Cardiac fibroblast (primary cell): ENCODE measurements at regions not wholly inside any gene's neighbourhood (a gene's known extent, or its start where the extent isn't known, plus 50 kb on each side); places are given as distances from the start of the nearest gene placed in this dataset.
"Not testable (repeated sequence)": the region's sequence is repeated elsewhere in the genome, so short reads cannot be mapped to it uniquely, and the experiment has no call there.

Experiments
- DNase-seq, 2 donors: peaks; one replicate each; pipeline versions ENCODE4 v3.0.0 to v3.0.0-alpha.2; 2010; ENCODE audit warnings: low read depth in 2 of 2
- H3K4me3 ChIP-seq, 2 donors: replicated peaks in 1 of 2; 1 replicate in 1 of 2; 2 replicates in 1 of 2; pipeline ENCODE4 v1.5.1; 2011; ENCODE audit warnings: low read depth in 2 of 2, low read length in 2 of 2, mild to moderate bottlenecking in 2 of 2, moderate library complexity in 1 of 2
- CTCF ChIP-seq: IDR thresholded peaks from one replicate; pipeline ENCODE4 v1.5.1; 2011; ENCODE audit warnings: low read depth, mild to moderate bottlenecking, low read length, inconsistent platforms

DNA sequence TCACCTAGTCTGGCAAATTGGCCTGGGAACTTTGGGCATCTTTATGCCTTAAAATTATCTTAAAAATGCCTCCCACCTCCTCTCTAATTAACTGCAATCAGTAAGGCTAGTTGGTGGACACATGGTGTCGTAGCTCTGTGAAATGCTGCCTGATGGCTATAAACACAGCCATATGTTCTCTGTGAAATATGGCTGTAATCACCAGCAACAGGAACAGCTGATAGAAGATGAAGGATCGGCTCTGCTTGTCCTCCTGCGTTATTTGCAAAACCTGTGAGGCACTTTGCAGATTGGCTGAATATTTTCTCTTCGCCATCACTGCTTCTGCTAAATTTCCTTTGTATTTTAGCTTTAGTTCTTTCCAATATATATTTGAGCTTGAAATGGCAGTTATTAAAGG lies 419.6 kb downstream of the RWDD3 start:
- DNase-seq: no peak
- H3K4me3 ChIP-seq: no peak overlapping the region
- TF ChIP-seq CTCF: no peak

- no peak overlapping the region for H3K4me3 ChIP-seq
- no peak for DNase-seq
- no peak for TF ChIP-seq CTCF
Observed at GRCh38 chr1:95655321-95656020, 421.5 kb downstream of the RWDD3 start.

- H3K4me3 ChIP-seq: no peak overlapping the region
- no peak for DNase-seq
- no peak for TF ChIP-seq CTCF
Observed at GRCh38 chr1:95657248-95657647, 423.2 kb downstream of the RWDD3 start.

GRCh38 chr1:95659166-95659565 lies 425.2 kb downstream of the RWDD3 start:
- no peak overlapping the region for H3K4me3 ChIP-seq
- no peak for DNase-seq
- no peak for TF ChIP-seq CTCF

GRCh38 chr1:95659588-95659987 lies 425.6 kb downstream of the RWDD3 start:
- no peak for TF ChIP-seq CTCF
- DNase-seq: no peak
- H3K4me3 ChIP-seq: no peak overlapping the region

DNA sequence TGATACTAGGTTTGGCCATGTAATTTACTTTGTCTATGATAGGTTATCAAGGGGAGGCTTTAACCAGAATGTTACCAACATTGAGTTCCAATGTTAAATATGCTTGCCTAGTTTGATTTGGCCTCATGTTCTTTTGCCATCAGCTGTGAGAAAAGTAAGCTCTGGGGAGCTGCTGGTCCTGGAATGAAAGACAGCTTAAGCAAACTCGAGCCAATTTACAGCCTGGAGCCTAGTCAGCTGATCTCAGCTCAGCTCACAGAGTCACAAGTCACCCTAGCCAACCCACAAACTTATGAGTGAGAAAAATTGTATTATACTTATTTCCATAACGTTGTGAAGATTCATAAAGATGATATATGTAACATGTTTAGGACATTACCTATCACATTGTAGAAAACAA lies 426.7 kb downstream of the RWDD3 start:
- H3K4me3 ChIP-seq: no peak overlapping the region
- DNase-seq: no peak
- TF ChIP-seq CTCF: no peak

- not testable (repeated sequence) for DNase-seq, H3K4me3 ChIP-seq
Observed at GRCh38 chr1:95663530-95663929, 429.5 kb downstream of the RWDD3 start.
